ENCODE measurements at regions not wholly inside any gene's neighbourhood (a gene's known extent, or its start where the extent isn't known, plus 50 kb on each side); places are given as distances from the start of the nearest gene placed in this dataset.
"Not testable (repeated sequence)": the region's sequence is repeated elsewhere in the genome, so short reads cannot be mapped to it uniquely, and the experiment has no call there.

- no peak for ATAC-seq
Observed at GRCh38 chr18:56312551-56313335, 325.6 kb downstream of the TXNL1 start.

- ATAC-seq, result no peak
Observed at GRCh38 chr18:56309104-56309503, 329.3 kb downstream of the TXNL1 start.

- ATAC-seq, result no peak
Observed at GRCh38 chr18:56307354-56308170, 330.8 kb downstream of the TXNL1 start.

GRCh38 chr18:56306797-56307196, 331.6 kb downstream of the TXNL1 start:
- no peak for ATAC-seq

- no peak for ATAC-seq
Observed at GRCh38 chr18:56305583-56305982, 332.8 kb downstream of the TXNL1 start.

GRCh38 chr18:56302156-56302555, 336.2 kb downstream of the TXNL1 start:
- ATAC-seq, result no peak

- no peak for ATAC-seq
Observed at GRCh38 chr18:56299740-56300139, 338.7 kb downstream of the TXNL1 start.

- ATAC-seq, result peak; percentile 66
Observed at GRCh38 chr18:56298935-56299334, 339.5 kb downstream of the TXNL1 start.

GRCh38 chr18:56296381-56296780, 342.0 kb downstream of the TXNL1 start:
- no peak for ATAC-seq

GRCh38 chr18:56294484-56295183, 343.8 kb downstream of the TXNL1 start:
- no peak for ATAC-seq

GRCh38 chr18:56291294-56291693, 347.1 kb downstream of the TXNL1 start:
- ATAC-seq, result no peak

- no peak for ATAC-seq
Observed at GRCh38 chr18:56289381-56289780, 349.0 kb downstream of the TXNL1 start.

- no peak for ATAC-seq
Observed at GRCh38 chr18:56286775-56287325, 351.5 kb downstream of the TXNL1 start.

- no peak for ATAC-seq
Observed at GRCh38 chr18:56285387-56286065, 352.9 kb downstream of the TXNL1 start.

GRCh38 chr18:56284319-56284718, 354.1 kb downstream of the TXNL1 start:
- ATAC-seq, result no peak

- ATAC-seq, result no peak
Observed at GRCh38 chr18:56283316-56283715, 355.1 kb downstream of the TXNL1 start.

GRCh38 chr18:56282234-56283104, 355.9 kb downstream of the TXNL1 start:
- ATAC-seq, result no peak

- not testable (repeated sequence) for ATAC-seq
Observed at GRCh38 chr18:56279816-56280215, 358.6 kb downstream of the TXNL1 start.

GRCh38 chr18:56278421-56279003, 359.9 kb downstream of the TXNL1 start:
- ATAC-seq, result no peak

GRCh38 chr18:56276466-56276865, 361.9 kb downstream of the TXNL1 start:
- no peak for ATAC-seq
